Activated T-cell treated with anti-CD3 and anti-CD28 coated beads, Interleukin-2, amount 50 U/mL, for 24 hours (primary cell): ENCODE measurements at regions not wholly inside any gene's neighbourhood (a gene's known extent, or its start where the extent isn't known, plus 50 kb on each side); places are given as distances from the start of the nearest gene placed in this dataset.

Experiments used
- DNase-seq: peaks from one replicate; pipeline ENCODE4 v3.0.0-alpha.2; 2020
- H3K27ac Mint-ChIP-seq: 2 replicates; pipeline ENCODE4 v1.8.0; 2020; ENCODE audit warnings: mild to moderate bottlenecking, mixed read lengths
- H3K27me3 Mint-ChIP-seq: 2 replicates; pipeline ENCODE4 v1.8.0; 2020; ENCODE audit warnings: mixed read lengths
- H3K36me3 Mint-ChIP-seq: 2 replicates; pipeline ENCODE4 v1.8.0; 2020; ENCODE audit warnings: low read depth, mixed read lengths
- H3K4me1 Mint-ChIP-seq: 2 replicates; pipeline ENCODE4 v1.8.0; 2020; ENCODE audit warnings: low read depth, mixed read lengths
- H3K4me3 Mint-ChIP-seq: 2 replicates; pipeline ENCODE4 v1.8.0; 2020; ENCODE audit warnings: mild to moderate bottlenecking, moderate library complexity, mixed read lengths
- H3K9me3 Mint-ChIP-seq: 2 replicates; pipeline ENCODE4 v1.8.0; 2020; ENCODE audit warnings: mixed read lengths

- Mint-ChIP-seq H3K27ac (no peak overlapping the region), H3K4me3 (no peak overlapping the region), H3K9me3 (no peaks in the 10 kb centered on the region), H3K27me3 (peaks cover 29% of the 10 kb centered on the region), H3K4me1 (no peaks in the 10 kb centered on the region), H3K36me3 (no peaks in the 10 kb centered on the region)
- DNase-seq, result no peak
Observed at GRCh38 chr7:25409897-25410636, 181.8 kb upstream of the NPVF start.

GRCh38 chr7:25420771-25421170 lies 192.5 kb upstream of the NPVF start:
- Mint-ChIP-seq H3K36me3 (no peaks in the 10 kb centered on the region), H3K27ac (no peak overlapping the region), H3K9me3 (no peaks in the 10 kb centered on the region), H3K4me1 (no peaks in the 10 kb centered on the region), H3K27me3 (peaks cover 15% of the 10 kb centered on the region), H3K4me3 (no peak overlapping the region)
- DNase-seq, result no peak

- Mint-ChIP-seq H3K4me1 (peaks cover 2% of the 10 kb centered on the region), H3K27ac (no peak overlapping the region), H3K4me3 (no peak overlapping the region)
Observed at GRCh38 chr7:25424113-25424512, 195.8 kb upstream of the NPVF start.

GRCh38 chr7:25424855-25425254 lies 196.6 kb upstream of the NPVF start:
- peaks cover 2% of the 10 kb centered on the region for H3K4me1 Mint-ChIP-seq
- DNase-seq, result no peak
- no peak overlapping the region for H3K4me3 Mint-ChIP-seq
- no peak overlapping the region for H3K27ac Mint-ChIP-seq
- no peaks in the 10 kb centered on the region for H3K27me3 Mint-ChIP-seq
- H3K9me3 Mint-ChIP-seq, result no peaks in the 10 kb centered on the region
- no peaks in the 10 kb centered on the region for H3K36me3 Mint-ChIP-seq

More at GRCh38 chr7:25424113-25424512, 195.8 kb upstream of the NPVF start:
- no peak for DNase-seq
- H3K27me3 Mint-ChIP-seq, result peaks cover 7% of the 10 kb centered on the region
- no peaks in the 10 kb centered on the region for H3K9me3 Mint-ChIP-seq
- H3K36me3 Mint-ChIP-seq, result no peaks in the 10 kb centered on the region

- H3K36me3 Mint-ChIP-seq, result no peaks in the 10 kb centered on the region
Observed at GRCh38 chr7:25427721-25428120, 199.4 kb upstream of the NPVF start.

GRCh38 chr7:25429731-25430130 lies 201.4 kb upstream of the NPVF start:
- no peaks in the 10 kb centered on the region for H3K9me3 Mint-ChIP-seq
- H3K36me3 Mint-ChIP-seq, result no peaks in the 10 kb centered on the region
- no peak overlapping the region for H3K27ac Mint-ChIP-seq
- DNase-seq, result no peak
- H3K27me3 Mint-ChIP-seq, result peaks cover 5% of the 10 kb centered on the region
- peaks cover 2% of the 10 kb centered on the region for H3K4me1 Mint-ChIP-seq
- H3K4me3 Mint-ChIP-seq, result no peak overlapping the region

More at GRCh38 chr7:25427721-25428120, 199.4 kb upstream of the NPVF start:
- H3K27ac Mint-ChIP-seq, result no peak overlapping the region
- no peak for DNase-seq
- peaks cover 2% of the 10 kb centered on the region for H3K4me1 Mint-ChIP-seq
- H3K9me3 Mint-ChIP-seq, result no peaks in the 10 kb centered on the region
- no peak overlapping the region for H3K4me3 Mint-ChIP-seq
- H3K27me3 Mint-ChIP-seq, result no peaks in the 10 kb centered on the region

- peaks cover 7% of the 10 kb centered on the region for H3K27me3 Mint-ChIP-seq
- H3K9me3 Mint-ChIP-seq, result no peaks in the 10 kb centered on the region
- no peak for DNase-seq
- peaks cover 2% of the 10 kb centered on the region for H3K4me1 Mint-ChIP-seq
- H3K36me3 Mint-ChIP-seq, result no peaks in the 10 kb centered on the region
- no peak overlapping the region for H3K27ac Mint-ChIP-seq
- H3K4me3 Mint-ChIP-seq, result no peak overlapping the region
Observed at GRCh38 chr7:25430200-25430931, 202.1 kb upstream of the NPVF start.

GRCh38 chr7:25431956-25432450 lies 203.7 kb upstream of the NPVF start:
- DNase-seq, result no peak
- Mint-ChIP-seq H3K27ac (no peak overlapping the region), H3K9me3 (no peaks in the 10 kb centered on the region), H3K36me3 (no peaks in the 10 kb centered on the region), H3K4me3 (no peak overlapping the region), H3K27me3 (peaks cover 7% of the 10 kb centered on the region), H3K4me1 (peaks cover 2% of the 10 kb centered on the region)

- Mint-ChIP-seq H3K9me3 (no peaks in the 10 kb centered on the region), H3K27ac (no peak overlapping the region), H3K4me3 (no peak overlapping the region), H3K27me3 (peaks cover 7% of the 10 kb centered on the region), H3K36me3 (no peaks in the 10 kb centered on the region), H3K4me1 (peaks cover 2% of the 10 kb centered on the region)
- no peak for DNase-seq
Observed at GRCh38 chr7:25432807-25433206, 204.5 kb upstream of the NPVF start.

- DNase-seq, result no peak
- H3K9me3 Mint-ChIP-seq, result peaks cover 22% of the 10 kb centered on the region
- peaks cover 25% of the 10 kb centered on the region for H3K27me3 Mint-ChIP-seq
- no peak overlapping the region for H3K27ac Mint-ChIP-seq
- no peak overlapping the region for H3K4me3 Mint-ChIP-seq
- no peaks in the 10 kb centered on the region for H3K4me1 Mint-ChIP-seq
- no peaks in the 10 kb centered on the region for H3K36me3 Mint-ChIP-seq
Observed at GRCh38 chr7:25436413-25436812, 208.1 kb upstream of the NPVF start.

GRCh38 chr7:25437308-25437707 lies 209.0 kb upstream of the NPVF start:
- H3K4me3 Mint-ChIP-seq, result no peak overlapping the region
- H3K4me1 Mint-ChIP-seq, result no peaks in the 10 kb centered on the region
- peaks cover 26% of the 10 kb centered on the region for H3K27me3 Mint-ChIP-seq
- no peak overlapping the region for H3K27ac Mint-ChIP-seq
- no peaks in the 10 kb centered on the region for H3K36me3 Mint-ChIP-seq
- H3K9me3 Mint-ChIP-seq, result peaks cover 30% of the 10 kb centered on the region
- no peak for DNase-seq

- DNase-seq, result no peak
- H3K4me3 Mint-ChIP-seq, result no peak overlapping the region
- no peak overlapping the region for H3K27ac Mint-ChIP-seq
- H3K27me3 Mint-ChIP-seq, result peaks cover 9% of the 10 kb centered on the region
- H3K36me3 Mint-ChIP-seq, result no peaks in the 10 kb centered on the region
- H3K4me1 Mint-ChIP-seq, result no peaks in the 10 kb centered on the region
- H3K9me3 Mint-ChIP-seq, result peaks cover 30% of the 10 kb centered on the region
Observed at GRCh38 chr7:25444991-25445390, 216.7 kb upstream of the NPVF start.

- no peak overlapping the region for H3K4me3 Mint-ChIP-seq
- no peak for DNase-seq
- H3K9me3 Mint-ChIP-seq, result peaks cover 1% of the 10 kb centered on the region
- no peaks in the 10 kb centered on the region for H3K4me1 Mint-ChIP-seq
- no peaks in the 10 kb centered on the region for H3K36me3 Mint-ChIP-seq
- H3K27ac Mint-ChIP-seq, result no peak overlapping the region
- no peaks in the 10 kb centered on the region for H3K27me3 Mint-ChIP-seq
Observed at GRCh38 chr7:25448301-25448700, 220.0 kb upstream of the NPVF start.

- no peaks in the 10 kb centered on the region for H3K36me3 Mint-ChIP-seq
- no peaks in the 10 kb centered on the region for H3K27me3 Mint-ChIP-seq
- no peak overlapping the region for H3K27ac Mint-ChIP-seq
- DNase-seq, result no peak
- H3K9me3 Mint-ChIP-seq, result no peaks in the 10 kb centered on the region
- H3K4me1 Mint-ChIP-seq, result no peaks in the 10 kb centered on the region
- no peak overlapping the region for H3K4me3 Mint-ChIP-seq
Observed at GRCh38 chr7:25454020-25454419, 225.7 kb upstream of the NPVF start.

GRCh38 chr7:25454562-25455041 lies 226.3 kb upstream of the NPVF start:
- no peak for DNase-seq
- Mint-ChIP-seq H3K27me3 (no peaks in the 10 kb centered on the region), H3K27ac (no peak overlapping the region), H3K9me3 (no peaks in the 10 kb centered on the region), H3K36me3 (no peaks in the 10 kb centered on the region), H3K4me1 (no peaks in the 10 kb centered on the region), H3K4me3 (no peak overlapping the region)
